CD14-positive monocyte (primary cell): ENCODE measurements at regions not wholly inside any gene's neighbourhood (a gene's known extent, or its start where the extent isn't known, plus 50 kb on each side); places are given as distances from the start of the nearest gene placed in this dataset.

Experiments
- DNase-seq, 3 donors: peaks; one replicate each; pipeline ENCODE4 v3.0.0-alpha.2; 2011 to 2022
- H2AFZ ChIP-seq: 2 replicates; pipeline ENCODE4 v1.6.0; 2012; ENCODE audit warnings: mild to moderate bottlenecking, low read depth, low read length, inconsistent platforms; ENCODE audit not compliant: insufficient read depth, poor library complexity, severe bottlenecking
- H3K27ac ChIP-seq, 2 donors: 1 replicate in 1 of 2; 2 replicates in 1 of 2; pipeline ENCODE4 v1.5.1; 2012 to 2013; ENCODE audit warnings: low read length in 2 of 2, control low read depth in 1 of 2, inconsistent platforms in 1 of 2, low read depth in 1 of 2, mild to moderate bottlenecking in 1 of 2
- H3K27me3 ChIP-seq, 2 donors: one replicate each; pipeline versions ENCODE4 v1.6.0 to v1.6.1; 2011 to 2013; ENCODE audit warnings: low read length in 2 of 2; ENCODE audit not compliant: control insufficient read depth in 2 of 2, insufficient read depth in 2 of 2
- H3K36me3 ChIP-seq, 2 donors: replicated peaks in 1 of 2; 1 replicate in 1 of 2; 2 replicates in 1 of 2; pipeline versions ENCODE4 v1.5.1 to v1.6.1; 2012 to 2013; ENCODE audit warnings: low read length in 2 of 2, control low read depth in 1 of 2, inconsistent platforms in 1 of 2, mild to moderate bottlenecking in 1 of 2; ENCODE audit not compliant: insufficient read depth in 2 of 2, control insufficient read depth in 1 of 2
- H3K4me1 ChIP-seq, 2 donors: 1 replicate in 1 of 2; 2 replicates in 1 of 2; pipeline versions ENCODE4 v1.5.1 to v1.6.1; 2012 to 2013; ENCODE audit warnings: low read length in 2 of 2, control low read depth in 1 of 2, inconsistent platforms in 1 of 2, mild to moderate bottlenecking in 1 of 2, moderate library complexity in 1 of 2; ENCODE audit not compliant: insufficient read depth in 2 of 2, control insufficient read depth in 1 of 2
- H3K4me2 ChIP-seq: replicated peaks from 2 replicates; pipeline ENCODE3; 2012; ENCODE audit warnings: low read length, moderate library complexity, mild to moderate bottlenecking; ENCODE audit not compliant: poor library complexity, severe bottlenecking; ENCODE audit errors: extremely low read depth
- H3K4me3 ChIP-seq, 3 experiments: fragments of 200-600 bp in 1 of 3; sonication (generic) in 1 of 3; replicated peaks in 1 of 3; 1 replicate in 2 of 3; 2 replicates in 1 of 3; pipeline ENCODE4 v1.5.1; 2011 to 2013; ENCODE audit warnings: low read length in 3 of 3, mild to moderate bottlenecking in 3 of 3, control low read depth in 2 of 3, low read depth in 2 of 3, inconsistent platforms in 1 of 3, moderate library complexity in 1 of 3
- H3K79me2 ChIP-seq: 2 replicates; pipeline ENCODE4 v1.6.0; 2012; ENCODE audit warnings: mild to moderate bottlenecking, control low read depth, inconsistent platforms, low read length, moderate library complexity; ENCODE audit not compliant: insufficient read depth
- H3K9ac ChIP-seq: 2 replicates; pipeline ENCODE4 v1.6.0; 2017; ENCODE audit warnings: low read length, mild to moderate bottlenecking; ENCODE audit not compliant: insufficient read depth, poor library complexity, severe bottlenecking
- H3K9me3 ChIP-seq, 2 donors: replicated peaks in 1 of 2; 1 replicate in 1 of 2; 2 replicates in 1 of 2; pipeline versions ENCODE4 v1.5.1 to v1.6.1; 2012 to 2013; ENCODE audit warnings: low read length in 2 of 2, control low read depth in 1 of 2; ENCODE audit not compliant: control insufficient read depth in 1 of 2, insufficient read depth in 1 of 2
- H4K20me1 ChIP-seq: 2 replicates; pipeline ENCODE4 v1.6.0; 2012; ENCODE audit warnings: mild to moderate bottlenecking, low read length, control low read depth, moderate library complexity; ENCODE audit not compliant: insufficient read depth
- H3K27ac Mint-ChIP-seq, 7 donors: one replicate each; pipeline ENCODE4 v1.8.0; 2020; ENCODE audit warnings: mild to moderate bottlenecking in 7 of 7, mixed read lengths in 7 of 7, moderate library complexity in 6 of 7, inconsistent platforms in 2 of 7
- H3K27me3 Mint-ChIP-seq, 3 donors: one replicate each; pipeline ENCODE4 v1.8.0; 2021 to 2022; ENCODE audit warnings: low read depth in 3 of 3, mild to moderate bottlenecking in 3 of 3, mixed read lengths in 3 of 3, moderate library complexity in 3 of 3, inconsistent platforms in 1 of 3
- H3K36me3 Mint-ChIP-seq, 2 donors: one replicate each; pipeline ENCODE4 v1.8.0; 2020; ENCODE audit warnings: mixed read lengths in 2 of 2, inconsistent platforms in 1 of 2, mild to moderate bottlenecking in 1 of 2
- H3K4me1 Mint-ChIP-seq: one replicate; pipeline ENCODE4 v1.8.0; 2020; ENCODE audit warnings: mild to moderate bottlenecking, mixed read lengths
- H3K4me3 Mint-ChIP-seq, 2 donors: one replicate each; pipeline ENCODE4 v1.8.0; 2020; ENCODE audit warnings: mild to moderate bottlenecking in 2 of 2, mixed read lengths in 2 of 2, moderate library complexity in 1 of 2
- H3K9me3 Mint-ChIP-seq, 7 donors: one replicate each; pipeline ENCODE4 v1.8.0; 2020 to 2022; ENCODE audit warnings: mixed read lengths in 7 of 7, mild to moderate bottlenecking in 6 of 7, moderate library complexity in 6 of 7, inconsistent platforms in 2 of 7
- WGBS: methylation state at CpG from one replicate; pipeline ENCODE4 v1.1.5; 2013; ENCODE audit warnings: missing lambda C conversion rate; ENCODE audit not compliant: insufficient coverage; 5-methylcytosine and 5-hydroxymethylcytosine counted together
- intact Hi-C, 2 donors: fragments of 100-400 bp; cut with micrococcal nuclease; formaldehyde crosslinking; loops; one replicate each; pipeline versions ENCODE4 v1.15.0 to v1.15.1; 2023
- TF ChIP-seq, protein P1 (sequence below): fragments of 200-600 bp; IDR thresholded peaks from one replicate; pipeline ENCODE4 v1.8.0; 2022; ENCODE audit warnings: antibody characterized with exemption, mild to moderate bottlenecking

DNA sequence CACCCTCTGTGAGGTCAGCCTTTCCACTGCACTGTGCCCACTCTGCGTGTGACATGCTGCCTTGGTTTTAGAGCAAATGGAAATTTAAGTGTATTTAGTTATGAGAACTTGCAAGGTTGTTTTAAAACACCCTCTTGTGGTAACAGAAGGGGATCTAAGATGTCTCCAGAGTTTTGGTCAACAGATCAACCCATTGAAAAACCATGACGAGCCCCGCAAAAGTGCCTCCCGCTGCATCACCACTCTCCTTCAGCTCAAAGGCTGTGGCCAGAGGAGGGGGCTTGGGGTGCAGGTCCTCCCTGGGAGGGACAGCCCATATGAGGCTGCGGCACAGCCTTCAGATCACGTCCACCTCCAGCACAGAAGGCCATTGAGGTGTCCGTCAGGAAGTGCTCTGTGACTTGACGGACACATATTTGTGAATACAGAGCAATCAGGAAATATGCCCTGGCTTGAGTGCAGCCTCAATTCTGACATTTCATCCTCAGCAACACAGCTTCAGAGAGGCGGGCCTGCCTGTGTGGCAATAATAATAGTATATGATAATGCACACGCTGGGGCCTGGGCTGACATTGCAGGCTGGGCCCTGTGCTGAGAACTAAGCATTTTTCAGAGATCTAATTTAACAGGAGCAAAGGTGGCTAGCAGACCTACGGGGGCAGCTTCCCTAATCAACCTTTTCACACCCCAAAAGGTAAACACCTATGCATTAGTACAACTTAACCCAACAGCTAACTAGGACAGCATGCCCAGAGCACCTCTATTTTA, 213.9 kb downstream of the ANAPC1 start:
- DNase-seq: no peak
- H3K79me2 ChIP-seq: no peaks in the 10 kb centered on the region
- Mint-ChIP-seq H3K9me3 (no peaks in the 10 kb centered on the region), H3K4me1 (peaks cover 41% of the 10 kb centered on the region), H3K27me3 (no peaks in the 10 kb centered on the region), H3K4me3 (peak overlapping the region in 1 of 2 donors; percentile 49), H3K36me3 (peaks cover 0 to 4% of the 10 kb centered on the region in 2 donors), H3K27ac (peak overlapping the region in 6 of 7 donors; percentile 84 to 97 (median 94))
- no peaks in the 10 kb centered on the region for H3K9me3 ChIP-seq
- no peak overlapping the region for H2AFZ ChIP-seq
- H3K36me3 ChIP-seq: no peaks in the 10 kb centered on the region
- no peak overlapping the region for H3K27ac ChIP-seq
- TF ChIP-seq, protein P1, sequence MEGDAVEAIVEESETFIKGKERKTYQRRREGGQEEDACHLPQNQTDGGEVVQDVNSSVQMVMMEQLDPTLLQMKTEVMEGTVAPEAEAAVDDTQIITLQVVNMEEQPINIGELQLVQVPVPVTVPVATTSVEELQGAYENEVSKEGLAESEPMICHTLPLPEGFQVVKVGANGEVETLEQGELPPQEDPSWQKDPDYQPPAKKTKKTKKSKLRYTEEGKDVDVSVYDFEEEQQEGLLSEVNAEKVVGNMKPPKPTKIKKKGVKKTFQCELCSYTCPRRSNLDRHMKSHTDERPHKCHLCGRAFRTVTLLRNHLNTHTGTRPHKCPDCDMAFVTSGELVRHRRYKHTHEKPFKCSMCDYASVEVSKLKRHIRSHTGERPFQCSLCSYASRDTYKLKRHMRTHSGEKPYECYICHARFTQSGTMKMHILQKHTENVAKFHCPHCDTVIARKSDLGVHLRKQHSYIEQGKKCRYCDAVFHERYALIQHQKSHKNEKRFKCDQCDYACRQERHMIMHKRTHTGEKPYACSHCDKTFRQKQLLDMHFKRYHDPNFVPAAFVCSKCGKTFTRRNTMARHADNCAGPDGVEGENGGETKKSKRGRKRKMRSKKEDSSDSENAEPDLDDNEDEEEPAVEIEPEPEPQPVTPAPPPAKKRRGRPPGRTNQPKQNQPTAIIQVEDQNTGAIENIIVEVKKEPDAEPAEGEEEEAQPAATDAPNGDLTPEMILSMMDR: no peak
- peaks cover 39 to 63% of the 10 kb centered on the region in 2 donors for H3K4me1 ChIP-seq
- no peak overlapping the region for H3K4me3 ChIP-seq
- no peaks in the 10 kb centered on the region for H4K20me1 ChIP-seq
- no peak overlapping the region for H3K9ac ChIP-seq
- H3K27me3 ChIP-seq: no peaks in the 10 kb centered on the region
- no peak overlapping the region for H3K4me2 ChIP-seq
- intact Hi-C loops: no loop called here
- 96% methylated on average over 8 of the region's 11 CpGs for WGBS

DNA sequence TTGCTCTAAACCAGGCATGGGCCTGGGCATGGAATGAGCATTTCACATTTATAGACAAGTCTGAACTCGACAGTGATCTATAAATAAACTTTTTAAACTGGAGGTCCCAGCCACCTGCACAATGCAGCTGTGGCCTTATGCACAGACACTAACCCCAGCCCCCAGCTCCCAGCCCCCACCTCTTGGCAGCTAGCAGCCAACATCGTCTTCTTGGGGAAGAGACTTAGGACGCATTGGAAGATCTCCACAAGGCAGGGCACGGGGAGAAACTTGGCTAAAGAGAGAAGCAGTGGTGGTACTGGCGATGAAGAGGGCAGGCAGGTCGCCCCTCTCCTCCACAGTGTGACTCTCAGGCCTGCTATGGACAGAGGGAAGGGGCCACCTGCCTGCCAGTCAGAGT, 213.2 kb downstream of the ANAPC1 start:
- peak overlapping the region in 1 of 2 donors; percentile 53 for H3K4me3 Mint-ChIP-seq

More for the DNA sequence above, 213.2 kb downstream of the ANAPC1 start:
- H3K79me2 ChIP-seq: no peaks in the 10 kb centered on the region
- peak overlapping the region in 1 of 3 experiments; percentile 62 for H3K4me3 ChIP-seq
- 52% methylated on average over 2 of the region's 6 CpGs for WGBS
- H3K36me3 ChIP-seq: no peaks in the 10 kb centered on the region
- no peaks in the 10 kb centered on the region for H3K27me3 ChIP-seq
- peak overlapping the region; percentile 73 to 76 for H3K27ac ChIP-seq
- no peaks in the 10 kb centered on the region for H4K20me1 ChIP-seq
- peaks cover 0 to 4% of the 10 kb centered on the region in 2 donors for H3K36me3 Mint-ChIP-seq
- H2AFZ ChIP-seq: no peak overlapping the region
- no peak overlapping the region for H3K9ac ChIP-seq
- peaks cover 39 to 63% of the 10 kb centered on the region in 2 donors for H3K4me1 ChIP-seq
- H3K9me3 ChIP-seq: no peaks in the 10 kb centered on the region
- peak overlapping the region; percentile 65 for H3K4me2 ChIP-seq
- H3K4me1 Mint-ChIP-seq: peaks cover 47% of the 10 kb centered on the region
- TF ChIP-seq, protein P1: no peak
- intact Hi-C loops: no loop called here
- no peak for DNase-seq
- H3K27me3 Mint-ChIP-seq: no peaks in the 10 kb centered on the region
- no peaks in the 10 kb centered on the region for H3K9me3 Mint-ChIP-seq
- peak overlapping the region; percentile 90 to 97 (median 94) for H3K27ac Mint-ChIP-seq
